ACHN (cell line): ENCODE measurements at regions not wholly inside any gene's neighbourhood (a gene's known extent, or its start where the extent isn't known, plus 50 kb on each side); places are given as distances from the start of the nearest gene placed in this dataset.

Source experiments
- DNase-seq: peaks from one replicate; pipeline ENCODE4 v3.0.0-alpha.2; 2015
- in situ Hi-C: cut with HindIII; loops from 2 replicates; pipeline ENCODE4 v1.10.0; 2017; ENCODE audit warnings: low sequenced_read_pairs, low pct_ligation_motif_present, low pct_unique_long_range_greater_than_20kb

DNA sequence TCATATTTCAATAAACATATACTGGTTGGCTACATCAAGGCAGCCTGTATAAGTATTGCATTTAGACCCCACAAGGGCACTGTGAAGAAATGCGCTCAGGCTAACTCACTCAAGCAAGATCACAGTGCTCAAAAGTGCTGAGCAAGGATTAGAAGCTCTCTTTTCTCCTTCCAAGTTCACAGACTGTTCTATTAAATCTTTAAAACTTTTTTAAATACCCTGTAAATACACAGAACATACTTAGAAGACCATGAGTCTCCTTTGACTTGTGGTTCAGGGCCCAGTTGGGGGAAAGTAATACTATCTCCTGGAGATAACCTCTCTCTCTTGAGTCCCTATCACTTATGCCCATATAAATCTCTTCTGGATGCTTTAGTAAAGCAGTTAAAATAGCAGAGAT lies 152.9 kb downstream of the SP3 start:
- no peak for DNase-seq
- in situ Hi-C loops, result no loop called here

DNA sequence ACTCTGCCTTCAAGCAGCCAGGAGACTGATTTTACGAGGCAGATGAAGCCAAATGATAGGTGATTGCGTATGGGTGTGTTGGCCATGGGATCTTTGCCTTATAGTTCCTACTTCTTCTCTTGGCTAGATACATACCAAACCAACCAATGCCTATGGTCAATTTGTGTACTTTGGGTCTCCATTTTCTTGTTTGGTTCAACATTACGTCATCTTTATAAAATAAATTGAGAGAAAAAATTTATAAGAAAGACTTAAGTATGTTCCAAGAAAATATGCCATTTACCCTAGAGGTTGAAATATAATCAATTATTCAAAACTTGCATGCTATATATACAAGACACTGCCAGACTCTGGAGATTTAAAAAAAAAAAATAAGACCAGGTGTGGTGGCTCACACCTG lies 150.9 kb downstream of the SP3 start:
- in situ Hi-C loops, result no loop called here
- DNase-seq, result no peak

DNA sequence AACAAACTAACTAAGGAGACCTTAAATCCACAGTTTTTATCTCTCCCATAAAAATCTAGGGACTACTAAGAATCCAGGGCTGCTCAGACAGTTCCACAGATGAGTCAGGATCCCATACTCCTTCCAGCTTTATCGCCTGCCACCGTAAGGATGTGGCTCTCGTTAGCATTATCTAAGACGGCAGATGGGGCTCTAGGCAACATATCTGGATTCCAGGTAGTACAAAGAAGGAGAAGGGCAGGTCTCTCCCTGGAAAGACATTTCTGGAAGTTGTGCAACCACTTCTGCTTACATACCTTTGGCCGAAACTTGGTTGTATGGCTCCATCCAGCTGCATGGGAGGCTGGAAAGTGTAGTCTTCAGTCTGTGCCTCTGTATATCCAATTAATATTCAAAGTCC lies 149.4 kb downstream of the SP3 start:
- in situ Hi-C loops, result no loop called here

DNA sequence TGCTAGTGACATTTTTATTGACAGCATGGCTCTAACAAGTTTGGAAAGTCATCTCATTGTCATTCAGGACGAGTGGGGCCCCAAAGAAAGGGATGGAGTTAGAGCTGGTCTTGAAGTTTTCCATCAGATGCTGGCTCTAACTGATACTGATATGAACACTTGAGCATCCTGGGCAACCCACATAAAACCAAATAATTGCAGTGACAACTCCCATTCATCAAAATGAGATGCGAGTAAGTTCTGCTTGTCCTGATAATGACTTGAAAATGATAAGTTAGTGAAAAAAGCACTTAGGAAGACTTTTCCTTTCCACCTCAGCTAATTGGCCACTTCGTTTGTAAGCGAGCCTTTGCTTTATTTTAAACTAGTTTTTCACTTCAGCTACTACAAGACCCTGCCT lies 147.6 kb downstream of the SP3 start:
- in situ Hi-C loops, result no loop called here

More for the DNA sequence above, 149.4 kb downstream of the SP3 start:
- DNase-seq, result no peak

DNA sequence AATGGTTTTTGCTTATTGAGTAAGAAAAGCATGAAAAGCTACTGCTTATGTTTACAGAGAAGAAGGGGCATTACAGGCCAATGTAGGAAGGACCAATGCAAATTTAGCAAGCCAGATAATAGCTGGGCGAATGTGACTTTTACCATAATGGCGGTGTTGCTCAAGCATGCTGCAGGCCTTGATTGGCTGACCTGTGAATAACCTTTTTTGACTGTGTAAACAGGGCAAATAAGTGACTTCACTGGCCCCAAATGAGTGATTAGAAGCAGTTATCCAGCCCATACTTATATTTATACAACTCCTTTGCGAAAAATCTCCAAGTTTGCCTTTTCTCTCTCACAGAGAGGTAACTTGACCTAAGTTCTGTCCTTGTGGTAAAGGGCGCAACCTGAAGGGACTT lies 146.9 kb downstream of the SP3 start:
- in situ Hi-C loops, result no loop called here

More for the DNA sequence above, 147.6 kb downstream of the SP3 start:
- DNase-seq, result no peak

DNA sequence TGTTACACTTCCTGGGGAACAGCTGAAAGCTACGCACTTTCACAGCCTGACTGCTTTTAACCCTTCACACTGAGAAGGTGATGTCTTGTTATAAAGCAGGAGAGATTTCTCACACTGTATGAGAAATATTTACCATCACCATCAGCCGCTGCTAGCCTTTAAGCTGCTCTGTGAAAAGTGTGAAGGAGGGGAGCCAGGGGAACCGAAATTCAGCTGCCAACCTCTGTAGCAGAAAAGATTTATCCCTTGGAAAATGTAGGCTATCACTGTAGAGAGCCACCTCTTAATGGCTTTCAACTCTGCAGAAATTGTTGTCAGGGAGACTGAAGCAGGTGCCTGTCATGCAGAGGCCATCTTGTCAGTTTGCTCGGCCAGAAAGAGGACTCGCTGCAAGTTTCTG lies 145.3 kb downstream of the SP3 start:
- DNase-seq, result no peak
- in situ Hi-C loops, result no loop called here

More for the DNA sequence above, 146.9 kb downstream of the SP3 start:
- no peak for DNase-seq

DNA sequence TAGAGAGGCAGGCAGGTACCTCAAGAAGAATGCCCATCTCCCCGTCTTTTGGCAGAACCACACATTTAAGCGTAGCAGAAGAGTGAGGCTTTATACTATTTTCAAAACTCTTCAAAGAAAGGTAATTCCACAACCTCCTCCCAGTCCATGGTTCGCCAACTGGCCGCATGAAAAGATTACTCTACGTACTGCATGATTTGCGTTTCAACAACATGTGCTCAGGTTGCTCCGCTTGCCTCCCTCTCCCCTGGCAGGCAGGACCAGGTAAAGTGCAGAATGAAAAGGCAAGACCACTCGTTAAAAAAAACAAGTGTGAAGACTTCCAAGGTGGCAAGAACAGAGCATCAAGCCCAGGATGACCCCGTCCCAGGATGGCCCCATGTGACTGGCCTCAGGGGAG lies 143.7 kb downstream of the SP3 start:
- in situ Hi-C loops, result no loop called here
- DNase-seq, result no peak

DNA sequence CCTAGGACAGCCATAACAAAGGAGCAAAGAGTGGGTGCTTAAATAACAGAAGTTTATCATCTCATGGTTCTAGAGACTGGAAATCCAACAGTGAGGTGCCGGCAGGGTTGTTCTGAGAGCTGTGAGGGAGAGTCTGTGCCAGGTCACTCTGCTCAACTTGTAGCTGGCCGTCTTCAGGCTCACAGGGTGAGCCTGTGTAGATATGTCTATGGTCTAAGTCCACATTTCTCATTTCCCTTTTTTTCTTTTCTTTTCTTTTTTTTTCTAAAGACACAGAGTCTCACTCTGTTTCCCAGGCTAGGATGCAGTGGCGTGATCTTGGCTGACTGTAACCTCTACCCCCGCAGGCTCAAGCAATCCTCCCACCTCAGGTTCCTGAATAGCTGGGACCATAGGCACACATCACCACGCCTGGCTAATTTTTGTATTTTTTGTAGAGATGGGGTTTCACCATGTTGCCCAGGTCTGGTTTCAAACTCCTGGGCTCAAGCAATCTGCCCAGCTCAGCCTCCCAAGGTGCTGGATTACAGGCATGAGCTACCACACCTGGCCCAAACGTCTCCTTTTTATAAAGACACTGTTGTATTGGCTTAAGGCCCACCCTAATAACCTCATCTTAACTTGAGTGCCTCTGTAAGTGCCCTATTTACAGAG lies 142.2 kb downstream of the SP3 start:
- in situ Hi-C loops, result no loop called here
- no peak for DNase-seq

DNA sequence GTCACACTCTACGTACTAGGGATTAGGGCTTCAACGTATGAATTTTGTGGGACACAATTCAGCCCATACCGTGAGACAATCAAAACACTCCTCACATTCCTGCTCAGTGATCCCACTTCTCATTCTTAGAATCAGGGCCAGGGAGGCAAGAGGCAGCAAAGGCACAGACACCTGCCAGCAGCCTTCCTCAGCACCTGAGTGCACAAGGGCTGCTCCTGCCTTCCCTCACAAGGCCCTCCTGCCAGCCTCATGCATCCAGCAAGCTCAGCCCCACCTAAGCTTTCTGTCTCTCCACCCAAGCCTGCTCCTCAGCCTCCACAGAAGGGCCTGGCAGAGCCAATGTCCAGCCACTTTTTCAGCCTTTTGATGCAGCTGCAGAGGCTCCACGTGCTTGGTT lies 141.6 kb downstream of the SP3 start:
- no peak for DNase-seq
- in situ Hi-C loops, result no loop called here

DNA sequence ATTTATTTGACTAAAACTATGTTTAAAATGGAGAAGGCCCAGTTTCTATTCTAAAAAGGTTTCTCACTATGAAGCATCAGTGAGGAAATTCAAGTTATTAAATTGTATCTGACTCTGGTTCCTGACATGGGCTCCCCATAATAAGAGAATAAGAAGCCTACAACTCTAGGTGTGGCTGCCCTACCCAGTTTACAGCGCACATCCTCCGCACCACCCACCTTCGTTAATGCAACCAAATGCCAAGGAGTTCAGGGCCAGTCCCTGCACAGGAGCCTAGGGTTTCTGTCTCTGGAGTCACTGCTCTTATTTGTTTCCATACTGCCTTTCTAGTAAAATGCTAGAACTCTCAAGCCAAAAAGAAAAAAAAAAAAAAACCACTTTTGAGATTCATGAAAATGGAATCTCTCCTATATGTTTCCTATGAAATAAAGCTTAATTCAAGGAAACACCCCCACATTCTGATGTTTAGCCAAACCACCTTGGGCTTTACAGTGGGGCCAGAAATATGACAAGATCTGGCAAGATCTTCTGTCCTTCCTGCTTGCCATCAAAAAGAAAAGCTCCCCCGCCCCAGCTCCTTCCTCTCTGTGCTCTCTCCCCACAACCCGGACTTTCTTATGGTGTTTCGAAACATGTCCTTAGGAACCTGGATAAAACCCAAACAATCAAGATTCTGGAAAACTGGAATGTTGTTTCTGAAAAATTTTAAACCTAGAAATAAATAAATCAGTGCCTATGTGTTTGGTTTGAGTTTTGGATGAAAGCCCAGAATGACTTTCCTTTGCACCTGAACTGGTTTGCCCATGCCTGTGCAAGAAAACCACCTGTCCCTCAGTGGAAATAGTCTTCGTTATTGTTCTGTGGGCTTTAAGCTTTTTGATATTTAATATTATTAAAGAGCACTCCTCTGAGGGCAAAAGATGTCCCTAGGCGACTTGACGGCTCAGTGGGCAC lies 136.7 kb downstream of the SP3 start:
- in situ Hi-C loops, result no loop called here
- DNase-seq, result no peak

DNA sequence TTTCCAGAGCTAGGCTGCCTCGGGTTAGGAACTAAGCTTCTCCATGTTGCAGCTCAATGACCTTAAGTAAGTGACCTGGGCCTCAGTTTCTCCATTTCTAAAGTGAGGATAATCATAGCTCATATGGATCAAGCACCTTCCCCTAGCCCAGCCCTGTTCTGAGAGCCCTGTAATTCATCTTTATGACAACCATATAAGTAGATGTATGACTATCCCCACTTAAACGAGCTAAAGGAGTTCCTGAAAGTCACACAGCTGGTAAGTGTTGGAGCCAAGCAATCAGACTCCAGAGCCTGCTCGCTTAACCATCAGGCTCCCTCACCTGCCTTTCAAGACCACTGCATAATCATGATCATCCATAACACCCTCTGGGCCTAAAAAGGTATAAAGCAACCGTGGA lies 135.4 kb downstream of the SP3 start:
- no peak for DNase-seq
- in situ Hi-C loops, result no loop called here

DNA sequence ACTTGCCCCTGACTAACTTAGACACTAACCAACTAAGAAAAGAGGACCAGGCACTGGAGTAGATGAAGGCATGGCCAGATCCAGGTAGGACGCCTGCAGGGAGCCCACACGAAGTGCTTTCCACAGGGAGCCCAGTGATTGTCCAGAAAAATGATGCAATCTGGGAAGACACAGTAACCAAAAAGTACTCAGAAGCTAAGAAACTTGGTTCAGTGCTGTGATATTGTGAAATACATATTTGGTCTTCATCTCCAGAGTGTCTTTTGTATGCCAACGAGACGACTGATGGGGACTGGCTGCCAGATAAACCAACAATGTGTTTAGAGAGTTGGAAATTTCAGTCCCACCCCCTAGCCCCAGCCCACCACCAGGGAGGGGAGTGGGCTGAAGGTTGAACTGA lies 135.0 kb downstream of the SP3 start:
- in situ Hi-C loops, result no loop called here
- no peak for DNase-seq

DNA sequence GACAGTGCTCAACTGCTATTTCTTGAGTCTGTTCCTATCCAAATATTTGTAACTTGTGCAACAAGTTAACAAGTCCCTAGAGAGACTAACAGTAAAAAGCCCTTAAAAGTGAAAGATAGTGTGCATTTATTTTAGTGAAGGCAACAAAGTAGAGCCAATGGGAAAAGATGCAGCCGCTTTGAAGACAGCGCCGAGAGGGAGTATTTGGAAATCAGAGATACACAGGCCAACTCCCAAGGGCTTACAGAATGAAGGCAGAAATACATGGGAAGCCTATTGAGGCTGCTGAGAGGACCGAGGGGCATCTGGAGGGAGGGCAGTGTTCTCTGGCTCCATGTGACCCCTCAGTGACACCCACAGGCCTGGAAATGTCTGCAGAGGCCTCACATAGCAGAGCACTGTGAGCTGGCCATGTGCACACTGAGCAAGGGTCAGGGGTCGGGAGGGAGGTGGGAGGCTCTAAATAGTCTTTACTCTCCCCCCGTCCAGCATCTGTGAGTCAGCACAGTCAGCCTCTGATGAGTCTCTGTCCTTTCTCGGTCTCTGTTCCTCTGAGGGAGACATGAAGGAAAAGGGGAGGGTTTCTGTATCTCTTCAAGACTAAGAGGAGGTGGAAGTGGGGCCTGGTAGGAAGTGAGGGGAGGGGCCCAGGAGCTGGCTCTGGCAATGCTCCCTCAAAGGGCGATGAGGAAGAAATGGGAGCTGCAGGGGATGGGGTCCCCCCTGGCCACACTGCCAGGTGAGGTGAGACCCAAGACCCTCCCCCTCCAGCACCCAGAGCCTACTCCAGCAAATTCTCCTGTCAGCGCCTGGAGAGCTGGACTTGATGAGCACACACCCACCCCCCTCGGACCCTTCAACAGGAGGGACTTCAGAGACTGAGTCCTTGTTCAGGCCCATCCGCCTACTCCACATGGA lies 133.6 kb downstream of the SP3 start:
- in situ Hi-C loops, result no loop called here
- DNase-seq, result no peak

DNA sequence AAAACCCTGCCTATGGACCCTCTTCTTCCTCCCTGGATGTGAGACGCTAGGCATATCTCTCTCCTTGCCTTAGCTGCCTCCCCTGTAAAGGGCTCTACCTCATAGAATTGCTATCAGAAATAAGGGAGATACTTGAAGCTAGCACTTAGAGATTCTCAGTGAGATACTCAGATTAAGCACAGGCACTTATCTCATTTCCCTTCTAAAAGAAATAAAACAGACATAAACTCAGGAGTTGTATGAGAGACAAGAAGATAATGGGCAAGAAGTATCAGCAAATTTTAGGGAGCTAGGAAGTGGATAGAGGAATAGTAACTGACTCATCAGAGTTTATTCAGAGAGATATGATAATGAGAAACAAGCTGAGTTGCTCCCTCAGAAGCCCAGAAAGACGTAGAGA lies 131.0 kb downstream of the SP3 start:
- DNase-seq, result no peak
- in situ Hi-C loops, result no loop called here

DNA sequence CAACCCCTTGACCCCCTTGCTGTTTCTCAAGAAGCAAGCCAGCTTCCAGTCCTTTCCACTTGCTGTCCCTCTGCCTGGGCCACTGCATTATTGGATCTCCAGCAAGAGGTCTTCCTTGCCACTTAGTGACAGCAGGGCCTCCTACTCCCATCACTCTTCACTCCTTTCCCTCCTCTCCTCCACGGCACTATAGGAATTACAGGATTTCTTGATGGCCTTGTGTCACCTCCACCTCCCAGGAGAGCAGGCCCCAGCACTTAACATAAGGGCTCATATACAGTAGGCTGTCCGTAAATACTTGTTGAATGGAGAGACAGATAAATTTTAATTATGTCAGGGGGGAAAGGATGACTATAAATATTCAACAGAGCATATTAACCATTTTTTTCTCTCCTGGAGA lies 129.4 kb downstream of the SP3 start:
- in situ Hi-C loops, result no loop called here
- no peak for DNase-seq

DNA sequence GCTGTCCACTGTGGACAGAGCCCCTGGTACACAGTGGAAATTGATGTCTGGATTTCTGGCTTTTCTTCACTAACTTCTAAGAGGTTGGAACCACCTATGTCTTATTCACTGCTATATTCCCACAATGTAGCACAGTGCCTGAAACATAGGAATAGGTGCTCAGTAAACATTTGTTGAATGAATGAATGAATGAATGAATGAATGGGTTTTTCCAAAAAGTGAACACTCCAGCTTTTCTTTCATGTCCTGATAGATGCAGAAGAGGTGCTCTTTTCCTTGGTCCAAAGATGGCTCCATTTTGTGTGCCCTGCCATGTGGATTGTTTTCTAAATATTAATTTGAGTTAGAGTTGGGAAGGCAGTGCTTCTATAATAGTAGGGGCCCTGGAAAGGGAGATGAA lies 124.1 kb downstream of the SP3 start:
- DNase-seq, result no peak
- in situ Hi-C loops, result no loop called here

DNA sequence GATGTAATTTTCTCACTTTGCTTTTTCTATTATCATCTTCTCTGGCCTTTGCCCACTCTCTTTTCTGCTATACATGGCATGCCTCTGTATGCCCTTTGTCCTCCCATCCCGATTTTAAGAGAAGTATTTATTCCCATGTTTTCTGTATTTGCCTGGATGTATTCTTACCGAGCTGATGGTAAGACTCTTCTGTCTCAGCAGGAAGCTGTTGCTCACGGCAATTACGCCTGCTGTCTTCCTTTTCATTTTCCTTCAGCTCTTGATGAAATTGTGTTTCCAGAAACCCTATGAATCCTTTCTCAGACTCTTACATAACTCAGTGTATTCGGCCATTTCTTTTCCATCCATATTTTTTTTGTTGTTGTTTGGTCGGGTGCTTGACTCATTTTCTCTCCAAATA lies 121.6 kb downstream of the SP3 start:
- in situ Hi-C loops, result no loop called here
- DNase-seq, result no peak

DNA sequence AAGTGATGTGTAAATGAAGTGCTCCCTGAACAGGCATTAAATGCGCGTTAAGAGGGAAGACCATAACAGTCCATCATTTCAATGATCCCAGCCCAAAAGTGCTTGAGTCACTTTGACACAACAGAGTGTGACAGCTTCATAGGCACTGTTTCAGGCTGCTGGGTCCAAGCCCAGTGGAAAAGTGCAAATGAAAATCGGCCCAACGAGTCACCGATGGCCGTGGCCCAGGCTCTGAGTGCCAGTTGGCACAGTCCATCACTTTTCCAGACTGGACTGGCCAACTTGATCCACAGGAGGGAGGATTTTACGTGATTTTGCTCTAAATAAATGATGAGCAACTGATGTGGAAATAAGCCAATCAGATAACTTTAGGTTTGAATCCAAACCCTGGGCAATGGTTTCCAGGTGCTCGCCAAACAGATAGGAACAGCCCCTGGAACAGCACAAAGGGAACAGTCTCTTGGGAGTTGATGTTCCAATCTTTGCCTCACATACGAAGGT lies 114.0 kb downstream of the SP3 start:
- in situ Hi-C loops, result no loop called here
- no peak for DNase-seq

DNA sequence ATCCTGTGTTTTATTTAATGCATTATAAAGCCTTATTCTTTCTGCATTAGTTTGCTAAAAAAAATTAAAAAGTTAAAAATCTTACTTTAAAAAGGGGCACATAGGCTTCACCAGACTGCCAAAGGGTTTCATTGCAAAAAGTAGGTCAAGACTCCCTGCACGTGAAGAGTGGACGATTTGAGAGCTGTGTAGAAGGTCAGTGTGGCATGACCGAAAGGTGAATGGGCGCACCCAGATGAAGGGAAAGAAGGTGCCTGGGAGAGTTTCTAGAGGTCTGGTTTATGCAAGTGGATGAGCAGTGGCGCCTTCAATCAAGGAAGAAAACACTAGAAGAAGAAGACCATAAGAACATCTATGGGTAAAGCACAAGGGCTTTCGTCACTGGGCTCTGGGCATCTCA lies 111.0 kb downstream of the SP3 start:
- in situ Hi-C loops, result no loop called here
- DNase-seq, result no peak
